ENCODE measurements at regions not wholly inside any gene's neighbourhood (a gene's known extent, or its start where the extent isn't known, plus 50 kb on each side); places are given as distances from the start of the nearest gene placed in this dataset.

DNA sequence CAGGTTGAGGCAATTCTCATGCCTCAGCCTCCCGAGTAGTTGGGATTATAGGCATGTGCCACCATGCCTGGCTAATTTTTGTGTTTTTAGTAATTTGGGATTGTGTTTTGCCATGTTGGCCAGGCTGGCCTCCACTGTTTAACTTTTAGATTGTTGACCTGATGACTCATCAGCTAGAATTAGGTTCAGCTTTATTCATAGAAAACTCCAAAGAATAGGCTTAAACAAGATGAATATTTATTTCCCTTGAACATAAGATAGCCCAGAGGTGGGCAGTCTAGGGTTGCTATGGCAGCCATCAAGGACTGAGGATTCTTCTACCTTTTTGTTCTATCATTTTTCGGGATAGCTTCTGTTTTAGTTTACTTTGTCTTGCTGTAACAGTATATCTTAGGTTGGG lies 99.6 kb upstream of the SELENOK start:
- TF ChIP-seq EP300 (IDR thresholded peaks at IDR 0.05) (no peak), POLR2A (IDR thresholded peaks at IDR 0.05; ENCODE audit: low read depth) (no peak), CTCF (IDR thresholded peaks at IDR 0.05) (no peak)
